ENCODE measurements at regions not wholly inside any gene's neighbourhood (a gene's known extent, or its start where the extent isn't known, plus 50 kb on each side); places are given as distances from the start of the nearest gene placed in this dataset.

GRCh38 chr14:35224615-35225014, 67.6 kb upstream of the PSMA6 start:
- no peaks in the 10 kb centered on the region for H3K4me1 Mint-ChIP-seq (ENCODE audit: low read depth, unreplicated experiment)
- no peak for DNase-seq
- Histone ChIP-seq H3K27me3 (replicated peaks; ENCODE audit: control insufficient read depth, insufficient read depth, low read length) (no peaks in the 10 kb centered on the region), H3K9me3 (no peaks in the 10 kb centered on the region), H3K4me3 (ENCODE audit: low read depth, low read length) (no peak overlapping the region), H3K36me3 (ENCODE audit: control insufficient read depth, insufficient read depth, low read length) (no peaks in the 10 kb centered on the region), H3K4me1 (no peaks in the 10 kb centered on the region)
- intact Hi-C loops (cut with micrococcal nuclease; ENCODE audit: unreplicated experiment): loop anchor here (5.0 kb wide), 1 partner anchor 68 kb away; the partner anchor contains the start of gene PSMA6
- no peak overlapping the region for H3K4me3 Mint-ChIP-seq (ENCODE audit: unreplicated experiment)
- TF ChIP-seq CTCF (IDR thresholded peaks at IDR 0.05; ENCODE audit: insufficient read depth in 1 of 2, low read depth in 1 of 2, low read length in 1 of 2, severe bottlenecking in 1 of 2, unreplicated experiment in 1 of 2): no peak
- BruUV-seq (replicated peaks): no TSS peak
- H3K27me3 Mint-ChIP-seq (ENCODE audit: insufficient read depth, unreplicated experiment): no peaks in the 10 kb centered on the region
- H3K27ac Mint-ChIP-seq (ENCODE audit: unreplicated experiment): no peak overlapping the region
- ChIA-PET POLR2A (no interaction called here), CTCF (no interaction called here)
- H3K36me3 Mint-ChIP-seq (ENCODE audit: insufficient read depth, unreplicated experiment): peaks cover 7% of the 10 kb centered on the region
- no peaks in the 10 kb centered on the region for H3K9me3 Mint-ChIP-seq (ENCODE audit: unreplicated experiment)

GRCh38 chr14:35229084-35229791, 62.9 kb upstream of the PSMA6 start:
- BruUV-seq (replicated peaks): no TSS peak
- ChIA-PET POLR2A (no interaction called here), CTCF (interaction anchor here (0.7 to 2.1 kb wide), 3 partner anchors 14 to 175 kb away, joined by 5 to 8 read pairs (median 6); partner anchors contain the start of genes NFKBIA and PSMA6)
- Mint-ChIP-seq H3K9me3 (ENCODE audit: unreplicated experiment) (no peaks in the 10 kb centered on the region), H3K36me3 (ENCODE audit: insufficient read depth, unreplicated experiment) (no peaks in the 10 kb centered on the region), H3K27ac (ENCODE audit: unreplicated experiment) (no peak overlapping the region), H3K27me3 (ENCODE audit: insufficient read depth, unreplicated experiment) (no peaks in the 10 kb centered on the region), H3K4me3 (ENCODE audit: unreplicated experiment) (no peak overlapping the region), H3K4me1 (ENCODE audit: low read depth, unreplicated experiment) (no peaks in the 10 kb centered on the region)
- no peak overlapping the region for H3K4me3 ChIP-seq (ENCODE audit: low read depth, low read length)
- peak; percentile 11 to 32 for TF ChIP-seq CTCF (IDR thresholded peaks at IDR 0.05; ENCODE audit: insufficient read depth in 1 of 2, low read depth in 1 of 2, low read length in 1 of 2, severe bottlenecking in 1 of 2, unreplicated experiment in 1 of 2)
- H3K36me3 ChIP-seq (ENCODE audit: control insufficient read depth, insufficient read depth, low read length): no peaks in the 10 kb centered on the region
- no peaks in the 10 kb centered on the region for H3K4me1 ChIP-seq
- intact Hi-C loops (cut with micrococcal nuclease; ENCODE audit: unreplicated experiment): loop anchor here (1.0 to 5.0 kb wide), 2 partner anchors 63 to 178 kb away; partner anchors contain the start of gene PSMA6
- DNase-seq: no peak
- H3K9me3 ChIP-seq: no peaks in the 10 kb centered on the region
- H3K27me3 ChIP-seq (replicated peaks; ENCODE audit: control insufficient read depth, insufficient read depth, low read length): no peaks in the 10 kb centered on the region

- ChIA-PET CTCF (interaction anchor here (0.7 to 2.1 kb wide), 3 partner anchors 15 to 175 kb away, joined by 5 to 8 read pairs (median 6); partner anchors contain the start of genes NFKBIA and PSMA6), POLR2A (no interaction called here)
- Histone ChIP-seq H3K4me3 (ENCODE audit: low read depth, low read length) (no peak overlapping the region), H3K9me3 (no peaks in the 10 kb centered on the region), H3K27me3 (replicated peaks; ENCODE audit: control insufficient read depth, insufficient read depth, low read length) (no peaks in the 10 kb centered on the region), H3K4me1 (no peaks in the 10 kb centered on the region), H3K36me3 (ENCODE audit: control insufficient read depth, insufficient read depth, low read length) (no peaks in the 10 kb centered on the region)
- no peak overlapping the region for H3K4me3 Mint-ChIP-seq (ENCODE audit: unreplicated experiment)
- BruUV-seq (replicated peaks): no TSS peak
- no peak overlapping the region for H3K27ac Mint-ChIP-seq (ENCODE audit: unreplicated experiment)
- H3K27me3 Mint-ChIP-seq (ENCODE audit: insufficient read depth, unreplicated experiment): no peaks in the 10 kb centered on the region
- intact Hi-C loops (cut with micrococcal nuclease; ENCODE audit: unreplicated experiment): loop anchor here (1.0 to 5.0 kb wide), 2 partner anchors 63 to 178 kb away; partner anchors contain the start of gene PSMA6
- no peak for DNase-seq
- TF ChIP-seq CTCF (IDR thresholded peaks at IDR 0.05; ENCODE audit: insufficient read depth in 1 of 2, low read depth in 1 of 2, low read length in 1 of 2, severe bottlenecking in 1 of 2, unreplicated experiment in 1 of 2): no peak
- no peaks in the 10 kb centered on the region for H3K36me3 Mint-ChIP-seq (ENCODE audit: insufficient read depth, unreplicated experiment)
- H3K4me1 Mint-ChIP-seq (ENCODE audit: low read depth, unreplicated experiment): no peaks in the 10 kb centered on the region
- no peaks in the 10 kb centered on the region for H3K9me3 Mint-ChIP-seq (ENCODE audit: unreplicated experiment)
Measured at GRCh38 chr14:35229792-35230089, 62.4 kb upstream of the PSMA6 start.

Data from Caco-2 (cell line).